ENCODE measurements at regions not wholly inside any gene's neighbourhood (a gene's known extent, or its start where the extent isn't known, plus 50 kb on each side); places are given as distances from the start of the nearest gene placed in this dataset.
A peak's percentile ranks its signal among the peaks of the same experiment; 100 is the strongest.

GRCh38 chr20:19025430-19026120, 186.9 kb upstream of the SLC24A3 start:
- no peak overlapping the region for H3K4me3 ChIP-seq (ENCODE audit: low read length)
- no peak for DNase-seq (ENCODE audit: low read depth)
- TF ChIP-seq, protein P1, sequence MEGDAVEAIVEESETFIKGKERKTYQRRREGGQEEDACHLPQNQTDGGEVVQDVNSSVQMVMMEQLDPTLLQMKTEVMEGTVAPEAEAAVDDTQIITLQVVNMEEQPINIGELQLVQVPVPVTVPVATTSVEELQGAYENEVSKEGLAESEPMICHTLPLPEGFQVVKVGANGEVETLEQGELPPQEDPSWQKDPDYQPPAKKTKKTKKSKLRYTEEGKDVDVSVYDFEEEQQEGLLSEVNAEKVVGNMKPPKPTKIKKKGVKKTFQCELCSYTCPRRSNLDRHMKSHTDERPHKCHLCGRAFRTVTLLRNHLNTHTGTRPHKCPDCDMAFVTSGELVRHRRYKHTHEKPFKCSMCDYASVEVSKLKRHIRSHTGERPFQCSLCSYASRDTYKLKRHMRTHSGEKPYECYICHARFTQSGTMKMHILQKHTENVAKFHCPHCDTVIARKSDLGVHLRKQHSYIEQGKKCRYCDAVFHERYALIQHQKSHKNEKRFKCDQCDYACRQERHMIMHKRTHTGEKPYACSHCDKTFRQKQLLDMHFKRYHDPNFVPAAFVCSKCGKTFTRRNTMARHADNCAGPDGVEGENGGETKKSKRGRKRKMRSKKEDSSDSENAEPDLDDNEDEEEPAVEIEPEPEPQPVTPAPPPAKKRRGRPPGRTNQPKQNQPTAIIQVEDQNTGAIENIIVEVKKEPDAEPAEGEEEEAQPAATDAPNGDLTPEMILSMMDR (conservative IDR thresholded peaks at IDR 0.05; ENCODE audit: low read length), result no peak

DNA sequence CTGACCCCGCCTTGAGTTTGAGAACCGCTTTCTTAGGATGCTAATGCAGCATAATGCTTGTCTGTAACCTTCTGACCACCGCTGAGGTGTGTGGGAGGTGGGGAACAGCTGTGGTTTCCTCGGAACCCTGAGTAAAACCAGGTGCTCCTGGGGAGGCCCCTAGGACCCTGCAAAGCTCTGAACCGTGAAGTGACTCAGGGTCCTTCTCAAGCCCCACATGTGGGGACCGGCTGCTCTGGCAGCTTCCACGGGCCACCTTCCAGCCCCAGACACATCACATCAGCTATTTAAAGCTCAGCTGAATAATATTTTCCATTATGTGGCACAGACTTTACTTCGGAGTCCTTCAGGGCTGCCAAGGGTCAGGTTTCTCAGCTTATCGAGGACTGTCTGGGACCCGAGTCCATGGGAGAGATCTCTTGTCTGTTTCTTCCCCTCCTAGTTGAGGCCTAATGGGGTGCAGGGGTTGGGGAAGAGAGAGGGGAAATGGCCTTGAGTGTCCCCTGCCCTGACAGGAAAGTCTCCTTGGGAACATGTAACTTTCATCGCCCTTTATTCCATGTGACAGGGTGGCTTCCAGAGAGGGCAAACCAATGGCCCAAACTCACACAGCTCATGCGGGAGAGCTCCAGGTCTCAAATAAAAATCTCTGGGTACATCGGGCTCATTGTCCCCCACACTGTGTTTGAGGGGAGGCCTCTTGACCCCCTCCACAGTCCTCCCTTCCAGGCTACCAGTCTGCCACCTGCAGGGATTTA, 186.1 kb upstream of the SLC24A3 start:
- no peak overlapping the region for H3K4me3 ChIP-seq (ENCODE audit: low read length)
- TF ChIP-seq, protein P1 (conservative IDR thresholded peaks at IDR 0.05; ENCODE audit: low read length), result no peak
- DNase-seq (ENCODE audit: low read depth), result peak; percentile 5

DNA sequence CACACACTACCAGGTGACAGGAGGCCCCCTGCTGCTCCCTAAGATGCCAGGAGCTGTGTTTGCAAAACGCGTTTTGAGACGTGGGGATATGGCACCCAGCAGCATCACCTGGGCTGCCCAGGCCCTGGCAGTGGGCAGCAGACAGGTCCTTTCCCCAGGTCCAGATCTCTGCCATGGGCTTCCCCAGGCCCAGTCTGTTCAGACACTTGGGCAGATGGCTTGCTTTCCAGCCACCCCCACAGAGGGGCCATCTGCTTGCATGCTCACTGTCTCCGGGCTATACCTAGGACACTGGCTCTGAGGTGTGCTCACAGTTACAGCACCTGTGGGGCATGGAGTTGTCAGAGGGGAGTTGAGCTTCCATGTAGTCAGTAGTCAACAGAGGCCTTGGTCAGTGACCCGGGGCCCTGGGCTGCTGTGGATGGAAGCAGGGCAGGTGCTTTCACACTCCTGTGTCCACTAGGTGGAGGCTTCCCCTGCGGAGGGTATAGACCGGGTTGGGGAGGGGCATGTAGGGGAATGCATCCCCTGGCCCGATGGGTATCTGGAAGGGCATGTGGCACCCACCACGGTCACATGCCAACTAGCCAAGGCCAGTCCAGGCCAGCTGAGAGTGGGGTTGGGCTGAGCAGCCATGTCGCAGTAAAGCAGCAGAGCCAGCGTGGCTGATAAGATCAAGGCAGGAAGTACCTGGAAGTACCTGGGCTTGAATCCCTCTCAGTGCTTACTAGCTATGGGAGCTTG, 185.4 kb upstream of the SLC24A3 start:
- H3K4me3 ChIP-seq (ENCODE audit: low read length), result no peak overlapping the region
- TF ChIP-seq, protein P1 (conservative IDR thresholded peaks at IDR 0.05; ENCODE audit: low read length), result no peak
- no peak for DNase-seq (ENCODE audit: low read depth)

GRCh38 chr20:19027971-19028370, 184.5 kb upstream of the SLC24A3 start:
- H3K4me3 ChIP-seq (ENCODE audit: low read length), result no peak overlapping the region
- TF ChIP-seq, protein P1 (conservative IDR thresholded peaks at IDR 0.05; ENCODE audit: low read length), result no peak
- no peak for DNase-seq (ENCODE audit: low read depth)

GRCh38 chr20:19041787-19042186, 170.7 kb upstream of the SLC24A3 start:
- no peak for DNase-seq (ENCODE audit: low read depth)
- no peak overlapping the region for H3K4me3 ChIP-seq (ENCODE audit: low read length)
- TF ChIP-seq, protein P1 (conservative IDR thresholded peaks at IDR 0.05; ENCODE audit: low read length), result no peak

GRCh38 chr20:19045371-19045770, 167.1 kb upstream of the SLC24A3 start:
- H3K4me3 ChIP-seq (ENCODE audit: low read length), result no peak overlapping the region
- DNase-seq (ENCODE audit: low read depth), result no peak
- TF ChIP-seq, protein P1 (conservative IDR thresholded peaks at IDR 0.05; ENCODE audit: low read length), result no peak
